GM12891 (cell line): ENCODE measurements at regions not wholly inside any gene's neighbourhood (a gene's known extent, or its start where the extent isn't known, plus 50 kb on each side); places are given as distances from the start of the nearest gene placed in this dataset.

Experiments
- PAX5 ChIP-seq: IDR thresholded peaks from 2 replicates; pipeline ENCODE4 v1.6.1; 2011; ENCODE audit warnings: low read length, moderate library complexity, mild to moderate bottlenecking; ENCODE audit not compliant: insufficient read depth, severe bottlenecking
- POLR2A ChIP-seq: IDR thresholded peaks from 2 replicates; pipeline ENCODE4 v1.6.1; 2011; ENCODE audit warnings: low read depth, low read length, control low read depth
- POLR2AphosphoS5 ChIP-seq: IDR thresholded peaks from 2 replicates; pipeline ENCODE4 v1.6.1; 2011; ENCODE audit warnings: low read depth, low read length, control low read depth
- POU2F2 ChIP-seq: IDR thresholded peaks from 2 replicates; pipeline ENCODE4 v1.6.1; 2011; ENCODE audit warnings: low read depth, mild to moderate bottlenecking, control low read depth, low read length, moderate library complexity
- SPI1 ChIP-seq: IDR thresholded peaks from 2 replicates; pipeline ENCODE4 v1.6.1; 2011; ENCODE audit warnings: low read depth, low read length, control low read depth
- TAF1 ChIP-seq: IDR thresholded peaks from 2 replicates; pipeline ENCODE4 v1.6.1; 2011; ENCODE audit warnings: low read depth, low read length, control low read depth

DNA sequence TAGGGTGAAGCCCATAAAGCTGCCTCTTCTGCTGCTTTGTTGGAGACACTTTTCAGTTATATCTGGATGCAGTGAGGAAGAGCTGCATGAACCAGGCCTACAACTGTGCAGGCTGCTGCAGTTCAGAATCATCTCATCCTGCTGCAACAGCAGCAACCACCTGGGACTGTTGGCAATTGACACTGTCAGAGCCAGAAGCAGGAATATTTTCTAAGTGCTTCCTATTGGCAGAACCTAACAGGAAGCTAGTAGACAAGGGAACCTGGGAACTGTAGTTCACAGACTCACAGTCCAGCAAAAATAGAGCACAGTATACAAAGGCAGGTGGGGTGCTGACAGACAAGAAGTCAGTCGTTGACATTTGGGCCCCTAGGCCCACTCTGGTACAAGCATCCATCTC lies 452.9 kb upstream of the SPRED2 start:
- TF ChIP-seq POLR2A (no peak), POLR2AphosphoS5 (no peak), TAF1 (no peak), SPI1 (no peak), POU2F2 (no peak), PAX5 (no peak)
